AG04450 (cell line): ENCODE measurements at regions not wholly inside any gene's neighbourhood (a gene's known extent, or its start where the extent isn't known, plus 50 kb on each side); places are given as distances from the start of the nearest gene placed in this dataset.

Source experiments
- CTCF ChIA-PET: fragments of 300-600, 350-600 bp; formaldehyde crosslinking; extraction: SDS; loops from one replicate; lab custom pipeline; 2022; ENCODE audit warnings: antibody characterized with exemption, inconsistent platforms; lab: Charles Lee
- POLR2A ChIA-PET: fragments of 350-600 bp; formaldehyde crosslinking; extraction: SDS; loops from one replicate; lab custom pipeline; 2021; ENCODE audit warnings: antibody characterized with exemption, inconsistent platforms; lab: Yijun Ruan, JAX
- DNase-seq: peaks from one replicate; pipeline ENCODE4 v3.0.0-alpha.2; 2011; ENCODE audit warnings: low read depth, low spot score
- H3K27ac ChIP-seq: one replicate; pipeline ENCODE4 v1.5.1; 2012; ENCODE audit warnings: low read depth, low read length, control low read depth
- H3K27me3 ChIP-seq: one replicate; pipeline ENCODE4 v1.6.0; 2012; ENCODE audit warnings: low read length; ENCODE audit not compliant: control insufficient read depth, insufficient read depth
- H3K4me3 ChIP-seq: 2 replicates; pipeline ENCODE4 v1.5.1; 2011; ENCODE audit warnings: mild to moderate bottlenecking, low read depth, low read length, control low read depth
- H3K9me3 ChIP-seq: 2 replicates; pipeline ENCODE4 v1.5.1; 2012; ENCODE audit warnings: low read length; ENCODE audit not compliant: control insufficient read depth, insufficient read depth
- CTCF ChIP-seq: IDR thresholded peaks from 2 replicates; pipeline ENCODE4 v1.5.1; 2011; ENCODE audit warnings: low read depth, low read length, control low read depth, inconsistent platforms

- POLR2A ChIA-PET, result no interaction called here
- Histone ChIP-seq H3K27me3 (no peaks in the 10 kb centered on the region), H3K27ac (no peak overlapping the region), H3K4me3 (no peak overlapping the region), H3K9me3 (no peaks in the 10 kb centered on the region)
- DNase-seq, result no peak
- TF ChIP-seq CTCF, result no peak
- CTCF ChIA-PET, result no interaction called here
Measured at GRCh38 chr12:89954259-89954658, 245.6 kb upstream of the ATP2B1 start.

GRCh38 chr12:89951694-89952060 is 243.0 kb upstream of the ATP2B1 start:
- ChIA-PET POLR2A (no interaction called here), CTCF (no interaction called here)
- Histone ChIP-seq H3K4me3 (no peak overlapping the region), H3K9me3 (no peaks in the 10 kb centered on the region), H3K27me3 (no peaks in the 10 kb centered on the region), H3K27ac (no peak overlapping the region)
- no peak for DNase-seq
- TF ChIP-seq CTCF, result no peak

GRCh38 chr12:89951050-89951693 is 242.5 kb upstream of the ATP2B1 start:
- TF ChIP-seq CTCF, result no peak
- Histone ChIP-seq H3K27me3 (no peaks in the 10 kb centered on the region), H3K4me3 (no peak overlapping the region), H3K9me3 (no peaks in the 10 kb centered on the region), H3K27ac (no peak overlapping the region)
- DNase-seq, result no peak
- ChIA-PET CTCF (no interaction called here), POLR2A (no interaction called here)

- TF ChIP-seq CTCF, result no peak
- Histone ChIP-seq H3K9me3 (no peaks in the 10 kb centered on the region), H3K27ac (no peak overlapping the region), H3K27me3 (no peaks in the 10 kb centered on the region), H3K4me3 (no peak overlapping the region)
- CTCF ChIA-PET, result no interaction called here
- no peak for DNase-seq
- POLR2A ChIA-PET, result no interaction called here
Measured at GRCh38 chr12:89950421-89950820, 241.8 kb upstream of the ATP2B1 start.

GRCh38 chr12:89949457-89950195 is 241.0 kb upstream of the ATP2B1 start:
- H3K4me3 ChIP-seq, result no peak overlapping the region
- DNase-seq, result no peak
- H3K27me3 ChIP-seq, result no peaks in the 10 kb centered on the region
- no peaks in the 10 kb centered on the region for H3K9me3 ChIP-seq
- no peak for TF ChIP-seq CTCF
- no peak overlapping the region for H3K27ac ChIP-seq
- CTCF ChIA-PET, result no interaction called here
- POLR2A ChIA-PET, result interaction anchor here (0.6 kb wide), 1 partner anchor 20 kb away, joined by 3 read pairs; no protein-coding TSS in a partner anchor
